ENCODE measurements at regions not wholly inside any gene's neighbourhood (a gene's known extent, or its start where the extent isn't known, plus 50 kb on each side); places are given as distances from the start of the nearest gene placed in this dataset.

- Histone ChIP-seq H3K27me3 (replicated peaks in 1 of 4; ENCODE audit: control insufficient read depth in 3 of 4, extremely low read depth in 1 of 4, insufficient read depth in 3 of 4, low read length in 3 of 4) (no peaks in the 10 kb centered on the region), H3K23ac (ENCODE audit: insufficient read length) (no peak overlapping the region), H3K56ac (replicated peaks; ENCODE audit: insufficient read length, low read depth, low read length) (no peak overlapping the region), H2BK12ac (ENCODE audit: low read depth, low read length) (no peak overlapping the region), H3K36me3 (ENCODE audit: control insufficient read depth in 2 of 4, insufficient read depth in 4 of 4, low read length in 3 of 4) (no peaks in the 10 kb centered on the region), H4K5ac (ENCODE audit: insufficient read length, low read depth, low read length) (no peak overlapping the region), H3K18ac (ENCODE audit: extremely low read depth, low read length) (no peak overlapping the region), H3K79me1 (ENCODE audit: low read depth, low read length) (no peaks in the 10 kb centered on the region), H3K9me3 (ENCODE audit: insufficient read depth in 2 of 2, low read depth in 1 of 2, low read length in 1 of 2) (no peaks in the 10 kb centered on the region), H3K9ac (replicated peaks in 1 of 4; ENCODE audit: extremely low read depth in 1 of 4, low read depth in 3 of 4, low read length in 3 of 4) (no peak overlapping the region), H3K79me2 (ENCODE audit: control insufficient read depth in 1 of 2, insufficient read depth in 2 of 2, low read length in 2 of 2) (no peaks in the 10 kb centered on the region), H3K4me1 (replicated peaks in 1 of 4; ENCODE audit: control insufficient read depth in 3 of 4, insufficient read depth in 4 of 4, low read length in 3 of 4) (peaks cover 0 to 7% (median 2%) of the 10 kb centered on the region in 4 experiments; a peak in 2 of 7 replicates), H3K14ac (ENCODE audit: insufficient read length) (no peak overlapping the region), H2BK20ac (ENCODE audit: low read length) (no peak overlapping the region), H4K91ac (replicated peaks; ENCODE audit: insufficient read length, low read length) (no peak overlapping the region), H2BK120ac (replicated peaks; ENCODE audit: low read depth, low read length) (no peak overlapping the region), H3K27ac (ENCODE audit: low read depth, low read length) (no peak overlapping the region), H3K4me3 (ENCODE audit: extremely low read depth in 1 of 4, insufficient read depth in 2 of 4, low read depth in 3 of 4, low read length in 4 of 4) (no peak overlapping the region), H4K20me1 (replicated peaks in 1 of 2; ENCODE audit: control insufficient read depth in 1 of 2, insufficient read depth in 2 of 2, low read length in 2 of 2) (no peaks in the 10 kb centered on the region), H2AFZ (ENCODE audit: low read length) (no peak overlapping the region), H2AK5ac (ENCODE audit: low read depth, low read length) (no peak overlapping the region), H3K23me2 (ENCODE audit: low read depth, low read length) (no peaks in the 10 kb centered on the region), H3K4ac (replicated peaks; ENCODE audit: insufficient read length, low read depth, low read length) (no peak overlapping the region), H2BK15ac (ENCODE audit: low read length) (no peak overlapping the region), H3K4me2 (ENCODE audit: insufficient read depth in 1 of 2, low read depth in 2 of 2, low read length in 2 of 2) (no peak overlapping the region), H4K8ac (ENCODE audit: extremely low read depth, insufficient read depth, low read length) (no peak overlapping the region), H2BK5ac (ENCODE audit: low read depth, low read length) (no peak overlapping the region)
- ChIA-PET POLR2A (ENCODE audit: partially characterized antibody) (no interaction called here), CTCF (ENCODE audit: partially characterized antibody) (interaction anchor here (0.8 to 3.0 kb wide), 11 partner anchors 11 to 972 kb away, joined by 3 to 23 read pairs (median 6); no protein-coding TSS in a partner anchor)
- peak; percentile 84 for FAIRE-seq
- 70% methylated on average over 6 of the region's 6 CpGs; no CpG with 5 or more reads in 1 of the 2 experiments for WGBS, 2 experiments (ENCODE audit: extremely low coverage in 1 of 2, insufficient coverage in 1 of 2, insufficient read length in 1 of 2, insufficient replicate concordance in 2 of 2, low coverage in 1 of 2, low lambda C conversion rate in 2 of 2, missing lambda C conversion rate in 1 of 2)
- peak; percentile 62 to 64 for DNase-seq (ENCODE audit: low read depth in 1 of 2, low spot score in 2 of 2)
- TF ChIP-seq HDAC6 (IDR thresholded peaks at IDR 0.05; ENCODE audit: low read depth, low read length) (no peak), YY1 (IDR thresholded peaks at IDR 0.05; ENCODE audit: low read depth, low read length) (peak; percentile 80; the same call in 1 of the 2 replicates), TAF1 (IDR thresholded peaks at IDR 0.05; ENCODE audit: low read depth, low read length) (no peak), KDM5A (IDR thresholded peaks at IDR 0.05; ENCODE audit: low read length) (no peak), SIX5 (IDR thresholded peaks at IDR 0.05; ENCODE audit: low read depth, low read length) (no peak), TAF7 (optimal IDR thresholded peaks at IDR 0.05; ENCODE audit: borderline replicate concordance, low read depth, low read length) (no peak), SIN3A (conservative IDR thresholded peaks at IDR 0.05 in 1 of 2, IDR thresholded peaks at IDR 0.05 in 1 of 2; ENCODE audit: low read depth in 1 of 2, low read length in 2 of 2) (no peak), ZNF274 (IDR thresholded peaks at IDR 0.05; ENCODE audit: borderline replicate concordance, extremely low read depth, low read length) (no peak), CBX5 (IDR thresholded peaks at IDR 0.05; ENCODE audit: low read depth, low read length) (no peak), CHD2 (IDR thresholded peaks at IDR 0.05; ENCODE audit: low read length) (no peak), ASH2L (IDR thresholded peaks at IDR 0.05; ENCODE audit: low read length) (no peak)
Observed at GRCh38 chr9:14400658-14400995, 86.7 kb upstream of the NFIB start.
